Spleen (tissue), 11 donors: ENCODE measurements at regions not wholly inside any gene's neighbourhood (a gene's known extent, or its start where the extent isn't known, plus 50 kb on each side); places are given as distances from the start of the nearest gene placed in this dataset.

Source experiments
- DNase-seq: peaks from one replicate; pipeline ENCODE4 v3.0.0-alpha.2; 2020
- H3K27ac ChIP-seq, 8 donors: fragments of 200-600 bp; sonication (generic) in 7 of 8; 1 replicate in 4 of 8; 2 replicates in 4 of 8; pipeline versions ENCODE4 v1.5.0 to v1.8.0; 2016 to 2021; ENCODE audit warnings: inconsistent platforms in 4 of 8, mild to moderate bottlenecking in 4 of 8, moderate library complexity in 1 of 8
- H3K27me3 ChIP-seq, 7 donors: fragments of 200-600 bp; sonication (generic) in 6 of 7; replicated peaks in 1 of 7; 1 replicate in 4 of 7; 2 replicates in 3 of 7; pipeline versions ENCODE4 v1.5.0 to v1.8.0; 2016 to 2021; ENCODE audit warnings: inconsistent platforms in 3 of 7, mild to moderate bottlenecking in 1 of 7
- H3K36me3 ChIP-seq, 6 donors: fragments of 200-600 bp; sonication (generic) in 5 of 6; 1 replicate in 4 of 6; 2 replicates in 2 of 6; pipeline versions ENCODE4 v1.5.0 to v1.8.0; 2016 to 2021; ENCODE audit warnings: inconsistent platforms in 2 of 6
- H3K4me1 ChIP-seq, 6 donors: fragments of 200-600 bp; sonication (generic) in 5 of 6; 1 replicate in 3 of 6; 2 replicates in 3 of 6; pipeline versions ENCODE4 v1.5.0 to v1.8.0; 2016 to 2021; ENCODE audit warnings: inconsistent platforms in 3 of 6
- H3K4me3 ChIP-seq, 8 donors: fragments of 200-600 bp; sonication (generic) in 7 of 8; 1 replicate in 4 of 8; 2 replicates in 4 of 8; pipeline versions ENCODE4 v1.5.0 to v1.8.0; 2016 to 2021; ENCODE audit warnings: inconsistent platforms in 4 of 8, mild to moderate bottlenecking in 4 of 8, moderate library complexity in 2 of 8
- H3K9me3 ChIP-seq, 8 donors: fragments of 200-600 bp; sonication (generic) in 7 of 8; 1 replicate in 4 of 8; 2 replicates in 4 of 8; pipeline versions ENCODE4 v1.5.0 to v1.8.0; 2016 to 2021; ENCODE audit warnings: inconsistent platforms in 4 of 8
- POLR2A ChIP-seq, 3 donors: fragments of 450-650 bp; IDR thresholded peaks; one replicate each; pipeline ENCODE4 v1.5.1; 2017; ENCODE audit warnings: antibody characterized with exemption in 3 of 3, mild to moderate bottlenecking in 1 of 3
- POLR2AphosphoS5 ChIP-seq, 3 donors: sonication (generic); formaldehyde crosslinking; IDR thresholded peaks; one replicate each; pipeline ENCODE4 v1.5.1; 2017; ENCODE audit warnings: antibody characterized with exemption in 3 of 3
- WGBS, 5 donors: extraction: QIAGEN DNeasy Blood & Tissue Kit in 3 of 5; methylation state at CpG; one replicate each; pipeline versions ENCODE4 v1.1.5 to v1.1.7; 2013 to 2018; 5-methylcytosine and 5-hydroxymethylcytosine counted together
- intact Hi-C: fragments of 100-400 bp; cut with DNase I; formaldehyde crosslinking; loops from one replicate; pipeline ENCODE4 v1.15.0; 2023; ENCODE audit warnings: low total_unique reads
- TF ChIP-seq, protein P1 (sequence below), 11 experiments: fragments of 200-600 bp in 7 of 11; fragments of 450-650 bp in 4 of 11; sonication (generic) in 4 of 11; IDR thresholded peaks in 8 of 11; conservative IDR thresholded peaks in 3 of 11; 1 replicate in 7 of 11; 2 replicates in 4 of 11; pipeline versions ENCODE4 v1.4.0 to v1.8.0; 2016 to 2021; ENCODE audit warnings: antibody characterized with exemption in 11 of 11, inconsistent platforms in 4 of 11, mild to moderate bottlenecking in 1 of 11
- donor health status: healthy with polysubstance abuse.
- donor health status: DM: no; HTN: no; CAD: no; lungs with moderate emphysema.
- donor health status: DM: no; HTN: no; CAD: no.
- donor health status: Bipolar disorder and iron deficiency.
- donor health status: healthy.
- donor health status: DM: no; HTN: no; CAD: no.
- donor health status: DM: yes; HTN: yes; CAD: no.

GRCh38 chr18:43634994-43635393 is 357.7 kb upstream of the SYT4 start:
- intact Hi-C loops: no loop called here
- no peaks in the 10 kb centered on the region for H3K4me1 ChIP-seq
- H3K27ac ChIP-seq: no peak overlapping the region
- TF ChIP-seq POLR2AphosphoS5 (IDR thresholded peaks at IDR 0.05) (no peak), POLR2A (IDR thresholded peaks at IDR 0.05) (no peak)
- TF ChIP-seq, protein P1, sequence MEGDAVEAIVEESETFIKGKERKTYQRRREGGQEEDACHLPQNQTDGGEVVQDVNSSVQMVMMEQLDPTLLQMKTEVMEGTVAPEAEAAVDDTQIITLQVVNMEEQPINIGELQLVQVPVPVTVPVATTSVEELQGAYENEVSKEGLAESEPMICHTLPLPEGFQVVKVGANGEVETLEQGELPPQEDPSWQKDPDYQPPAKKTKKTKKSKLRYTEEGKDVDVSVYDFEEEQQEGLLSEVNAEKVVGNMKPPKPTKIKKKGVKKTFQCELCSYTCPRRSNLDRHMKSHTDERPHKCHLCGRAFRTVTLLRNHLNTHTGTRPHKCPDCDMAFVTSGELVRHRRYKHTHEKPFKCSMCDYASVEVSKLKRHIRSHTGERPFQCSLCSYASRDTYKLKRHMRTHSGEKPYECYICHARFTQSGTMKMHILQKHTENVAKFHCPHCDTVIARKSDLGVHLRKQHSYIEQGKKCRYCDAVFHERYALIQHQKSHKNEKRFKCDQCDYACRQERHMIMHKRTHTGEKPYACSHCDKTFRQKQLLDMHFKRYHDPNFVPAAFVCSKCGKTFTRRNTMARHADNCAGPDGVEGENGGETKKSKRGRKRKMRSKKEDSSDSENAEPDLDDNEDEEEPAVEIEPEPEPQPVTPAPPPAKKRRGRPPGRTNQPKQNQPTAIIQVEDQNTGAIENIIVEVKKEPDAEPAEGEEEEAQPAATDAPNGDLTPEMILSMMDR (IDR thresholded peaks at IDR 0.05 in 8 of 11, conservative IDR thresholded peaks at IDR 0.05 in 3 of 11): no peak
- H3K4me3 ChIP-seq: no peak overlapping the region
- H3K9me3 ChIP-seq: no peaks in the 10 kb centered on the region
- WGBS, 5 donors: 68 to 84% (median 73%) methylated on average over 2 of the region's 2 CpGs
- H3K36me3 ChIP-seq: no peaks in the 10 kb centered on the region
- H3K27me3 ChIP-seq: no peaks in the 10 kb centered on the region
- no peak for DNase-seq

DNA sequence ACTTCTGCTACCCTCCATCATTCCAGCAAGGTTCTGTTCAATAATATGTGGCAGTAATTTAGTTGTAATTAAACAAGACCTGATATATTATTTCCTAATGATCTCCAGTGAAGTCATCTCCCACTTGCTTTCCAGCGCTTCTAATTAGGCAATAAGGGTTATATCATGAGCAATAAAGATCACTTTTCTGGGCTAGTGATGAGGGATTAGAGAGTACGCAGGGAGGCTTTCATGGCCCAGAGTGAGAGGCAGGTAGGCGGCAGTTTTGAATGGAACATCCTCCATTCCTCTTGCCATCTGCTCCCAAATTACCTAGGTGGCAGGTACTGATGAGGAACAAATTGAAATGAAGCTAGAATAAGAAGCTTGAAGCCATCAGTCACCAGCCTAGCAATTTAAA is 358.1 kb upstream of the SYT4 start:
- intact Hi-C loops: no loop called here
- no peaks in the 10 kb centered on the region for H3K4me1 ChIP-seq
- no peak overlapping the region for H3K4me3 ChIP-seq
- H3K36me3 ChIP-seq: no peaks in the 10 kb centered on the region
- no peak for DNase-seq
- H3K9me3 ChIP-seq: no peaks in the 10 kb centered on the region
- WGBS, 5 donors: 87 to 98% (median 95%) methylated on average over 3 of the region's 3 CpGs
- TF ChIP-seq, protein P1 (IDR thresholded peaks at IDR 0.05 in 8 of 11, conservative IDR thresholded peaks at IDR 0.05 in 3 of 11): no peak
- TF ChIP-seq POLR2A (IDR thresholded peaks at IDR 0.05): no peak
- TF ChIP-seq POLR2AphosphoS5 (IDR thresholded peaks at IDR 0.05): no peak
- H3K27ac ChIP-seq: no peak overlapping the region
- H3K27me3 ChIP-seq: no peaks in the 10 kb centered on the region

GRCh38 chr18:43642727-43643330 is 365.5 kb upstream of the SYT4 start:
- Histone ChIP-seq H3K36me3 (no peaks in the 10 kb centered on the region), H3K9me3 (no peaks in the 10 kb centered on the region), H3K27me3 (no peaks in the 10 kb centered on the region), H3K4me3 (no peak overlapping the region), H3K27ac (no peak overlapping the region), H3K4me1 (no peaks in the 10 kb centered on the region)
- intact Hi-C loops: no loop called here
- no peak for DNase-seq
- TF ChIP-seq, protein P1 (IDR thresholded peaks at IDR 0.05 in 8 of 11, conservative IDR thresholded peaks at IDR 0.05 in 3 of 11): no peak
- TF ChIP-seq POLR2AphosphoS5 (IDR thresholded peaks at IDR 0.05): no peak
- no peak for TF ChIP-seq POLR2A (IDR thresholded peaks at IDR 0.05)
- 64 to 78% (median 69%) methylated on average over 4 of the region's 4 CpGs for WGBS, 5 donors

DNA sequence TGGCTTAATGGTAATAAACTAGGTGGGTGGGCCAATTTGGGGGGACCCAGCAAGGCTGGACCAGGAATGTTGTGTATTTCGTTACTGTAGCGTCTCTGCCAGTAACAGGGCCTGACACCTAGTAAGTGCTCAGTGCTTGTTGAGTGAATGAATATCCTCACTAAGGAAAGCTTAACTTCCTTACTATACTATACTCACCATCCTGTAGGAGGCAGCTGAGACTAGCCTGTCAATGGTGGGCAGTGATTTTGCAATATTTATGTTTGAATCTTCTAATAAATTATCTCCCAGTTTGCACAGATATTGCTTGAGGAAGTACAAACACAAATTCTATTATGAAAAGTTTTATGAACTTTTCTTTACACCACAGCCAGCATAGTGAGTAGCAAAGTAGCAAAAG is 370.7 kb upstream of the SYT4 start:
- no peak overlapping the region for H3K4me3 ChIP-seq
- intact Hi-C loops: no loop called here
- WGBS, 5 donors: 80 to 100% (median 90%) methylated on average over 2 of the region's 2 CpGs
- no peaks in the 10 kb centered on the region for H3K27me3 ChIP-seq
- no peaks in the 10 kb centered on the region for H3K36me3 ChIP-seq
- DNase-seq: no peak
- peaks cover 0 to 9% (median 0%) of the 10 kb centered on the region in 8 donors for H3K9me3 ChIP-seq
- no peak for TF ChIP-seq POLR2AphosphoS5 (IDR thresholded peaks at IDR 0.05)
- TF ChIP-seq, protein P1 (IDR thresholded peaks at IDR 0.05 in 8 of 11, conservative IDR thresholded peaks at IDR 0.05 in 3 of 11): no peak
- TF ChIP-seq POLR2A (IDR thresholded peaks at IDR 0.05): no peak
- H3K27ac ChIP-seq: no peak overlapping the region
- no peaks in the 10 kb centered on the region for H3K4me1 ChIP-seq
